ENCODE measurements at regions not wholly inside any gene's neighbourhood (a gene's known extent, or its start where the extent isn't known, plus 50 kb on each side); places are given as distances from the start of the nearest gene placed in this dataset.

DNA sequence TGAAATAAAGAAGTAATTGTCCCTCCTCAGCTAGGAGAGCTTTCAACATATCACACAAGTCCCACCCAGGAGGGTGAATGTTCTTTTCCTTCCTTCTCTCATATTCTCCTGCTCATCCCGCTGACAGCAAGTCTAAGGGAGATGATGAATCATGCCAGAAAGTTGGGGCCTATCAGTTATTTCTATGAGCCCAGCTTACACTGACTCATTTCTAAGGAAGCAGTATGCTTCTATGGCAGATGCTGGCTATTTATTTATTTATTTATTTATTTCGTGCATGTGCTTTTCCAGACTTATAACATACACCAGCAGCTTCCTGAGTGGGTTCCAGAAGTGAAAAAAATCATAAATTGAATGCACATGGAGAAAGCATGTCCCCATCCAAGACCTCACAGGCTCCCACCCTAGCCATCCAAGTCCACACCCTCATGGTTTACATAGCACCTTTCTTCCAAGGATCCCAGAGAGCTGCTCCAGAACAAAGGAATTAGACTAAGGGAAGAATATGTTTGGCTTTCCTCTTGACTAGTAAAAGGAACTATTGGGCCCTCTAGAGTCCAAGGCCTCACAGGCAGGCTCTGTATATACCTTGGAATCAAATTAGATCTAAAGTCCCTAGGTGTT, 1074.2 kb upstream of the ZEB2 start:
- DNase-seq = peak; percentile 95

- no peak for DNase-seq
Measured at GRCh38 chr2:145593280-145593679, 1073.4 kb upstream of the ZEB2 start.

GRCh38 chr2:145592361-145592760, 1072.4 kb upstream of the ZEB2 start:
- DNase-seq = peak; percentile 48

GRCh38 chr2:145591109-145591809, 1071.3 kb upstream of the ZEB2 start:
- no peak for DNase-seq

DNA sequence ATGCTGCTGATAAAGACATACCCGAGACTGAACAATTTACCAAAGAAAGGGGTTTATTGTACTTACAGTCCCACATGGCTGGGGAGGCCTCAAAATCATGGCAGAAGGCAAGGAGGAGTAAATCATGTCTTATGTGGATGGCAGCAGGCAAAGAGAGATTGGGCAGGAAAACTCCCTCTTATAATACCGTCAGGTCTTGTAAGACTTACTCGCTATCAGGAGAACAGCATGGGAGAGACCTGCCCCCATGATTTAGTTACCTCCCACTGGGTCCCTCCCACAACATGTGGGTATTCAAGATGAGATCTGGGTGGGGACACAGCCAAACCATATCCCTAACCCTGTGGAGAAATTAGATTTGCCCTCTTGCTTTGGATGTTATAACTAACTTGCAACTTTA, 1068.0 kb upstream of the ZEB2 start:
- DNase-seq = no peak

- no peak for DNase-seq
Measured at GRCh38 chr2:145584353-145584752, 1064.4 kb upstream of the ZEB2 start.

GRCh38 chr2:145573608-145574007, 1053.7 kb upstream of the ZEB2 start:
- DNase-seq = no peak

GRCh38 chr2:145572238-145572637, 1052.3 kb upstream of the ZEB2 start:
- no peak for DNase-seq

DNA sequence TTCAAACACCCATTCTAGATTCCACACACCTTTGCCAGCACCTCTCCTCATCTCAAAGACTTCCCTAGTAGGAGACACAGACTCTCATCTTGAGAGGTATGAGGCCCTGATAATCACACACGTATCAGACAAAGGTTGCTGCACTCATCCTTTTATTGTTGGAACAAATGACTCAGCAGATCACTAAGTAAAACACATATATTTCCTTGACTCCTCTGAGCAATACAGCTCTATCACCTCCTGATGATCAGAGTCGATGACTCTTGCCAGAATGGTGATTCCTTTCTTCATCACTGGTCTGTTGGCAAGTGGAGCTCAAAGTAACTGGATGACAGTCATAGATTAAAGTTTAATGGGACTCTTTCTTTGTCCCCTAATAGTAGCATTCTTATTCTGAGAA, 1049.2 kb upstream of the ZEB2 start:
- peak; percentile 6 for DNase-seq

- DNase-seq = no peak
Measured at GRCh38 chr2:145563741-145564615, 1044.1 kb upstream of the ZEB2 start.

- no peak for DNase-seq
Measured at GRCh38 chr2:145561152-145561551, 1041.2 kb upstream of the ZEB2 start.

- DNase-seq = peak; percentile 19
Measured at GRCh38 chr2:145558617-145559350, 1038.9 kb upstream of the ZEB2 start.

GRCh38 chr2:145555360-145555759, 1035.4 kb upstream of the ZEB2 start:
- no peak for DNase-seq

DNA sequence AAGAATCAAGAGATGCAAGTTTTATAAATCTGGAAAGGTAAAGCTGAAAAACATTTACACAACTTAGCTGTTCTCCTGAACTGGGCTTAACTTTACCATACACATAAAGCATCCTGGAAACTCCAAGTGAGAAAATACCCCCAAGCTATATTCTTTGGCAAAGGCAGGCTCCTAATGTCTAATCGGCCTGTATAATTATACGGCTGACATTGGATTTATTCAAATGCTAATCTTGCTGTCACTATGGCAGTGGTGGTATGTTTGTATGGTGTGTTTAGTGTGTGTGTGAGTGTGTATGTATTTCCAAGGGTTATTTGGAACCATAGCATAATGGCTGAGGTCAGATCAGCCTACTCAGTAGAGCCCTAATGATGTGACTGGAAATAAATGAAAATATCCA, 1031.8 kb upstream of the ZEB2 start:
- no peak for DNase-seq

DNA sequence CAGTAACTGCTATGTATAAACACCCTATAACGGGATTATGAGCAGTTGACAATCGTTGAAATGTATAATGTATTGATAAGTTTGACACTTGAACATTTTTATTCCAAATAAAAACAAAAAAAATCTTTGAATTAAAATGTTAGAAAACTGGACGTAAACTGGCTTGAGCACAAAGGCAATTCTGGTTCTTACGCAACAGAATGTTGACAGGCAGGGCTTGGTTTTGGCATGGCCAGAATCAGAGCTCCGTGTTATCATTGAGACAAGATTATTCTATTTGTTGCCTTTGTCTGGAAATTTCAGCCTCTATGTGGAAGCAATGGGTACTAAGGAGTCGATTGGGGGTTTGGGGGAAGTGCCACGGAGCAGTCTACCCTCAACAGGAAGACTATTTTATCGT, 1028.6 kb upstream of the ZEB2 start:
- DNase-seq = no peak

- DNase-seq = no peak
Measured at GRCh38 chr2:145547620-145548019, 1027.7 kb upstream of the ZEB2 start.

GRCh38 chr2:145546091-145546490, 1026.2 kb upstream of the ZEB2 start:
- no peak for DNase-seq

DNA sequence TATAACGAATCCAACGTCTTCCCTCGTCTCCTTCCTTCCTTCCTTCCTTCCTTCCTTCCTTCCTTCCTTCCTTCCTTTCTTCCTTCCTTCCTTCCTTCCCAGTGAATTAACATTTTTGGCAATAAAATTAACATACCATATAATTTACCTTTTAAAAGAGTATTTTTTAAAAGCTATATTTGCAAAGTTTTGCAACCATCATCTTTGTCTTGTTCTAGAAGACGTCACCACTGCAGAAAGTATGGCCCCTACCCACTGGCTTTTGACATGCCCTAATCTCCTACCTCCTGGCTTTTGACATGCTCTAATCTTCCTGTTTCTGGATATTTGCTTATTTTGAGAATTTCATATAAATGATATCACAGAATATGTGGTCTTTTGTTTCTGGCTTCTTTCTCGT, 1023.9 kb upstream of the ZEB2 start:
- no peak for DNase-seq

DNA sequence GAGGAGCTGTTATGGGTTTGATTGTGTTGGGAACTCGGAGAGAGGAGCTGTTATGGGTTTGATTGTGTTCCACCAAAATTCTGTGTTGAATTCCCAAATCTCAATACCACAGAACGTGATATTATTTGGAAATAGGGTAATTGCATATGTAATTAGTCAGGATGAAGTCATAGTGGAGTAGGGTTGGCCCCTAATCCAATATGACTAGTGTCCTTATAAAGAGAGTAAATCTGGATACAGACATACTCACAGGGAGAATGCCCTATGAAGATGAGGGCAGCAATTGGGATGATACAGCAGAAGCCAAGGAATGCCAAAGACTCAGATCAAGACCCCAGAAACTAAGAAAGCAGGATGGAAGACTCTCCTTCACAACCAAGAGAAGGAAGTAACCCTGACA, 1023.2 kb upstream of the ZEB2 start:
- DNase-seq = no peak

GRCh38 chr2:145541028-145541427, 1021.1 kb upstream of the ZEB2 start:
- no peak for DNase-seq

- no peak for DNase-seq
Measured at GRCh38 chr2:145538661-145539350, 1018.9 kb upstream of the ZEB2 start.

DNA sequence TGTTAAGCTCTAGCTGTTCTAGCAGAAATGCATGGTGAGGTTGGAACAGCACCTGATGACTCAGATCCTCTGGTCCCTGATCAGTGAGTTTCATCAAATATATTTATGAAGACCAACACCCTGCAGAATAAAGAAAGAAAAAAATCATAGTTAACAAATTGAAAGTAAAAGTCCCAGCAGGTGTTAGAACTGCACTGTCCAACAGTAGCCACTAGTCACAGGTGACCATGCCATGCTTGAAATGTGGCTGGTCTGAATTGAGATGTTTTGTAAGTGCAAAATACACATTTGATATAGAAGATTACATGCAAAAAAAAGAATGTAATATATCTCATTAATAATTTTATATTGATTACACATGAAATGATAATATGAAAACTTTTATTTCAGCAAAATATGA, 1010.7 kb upstream of the ZEB2 start:
- DNase-seq = no peak

DNA sequence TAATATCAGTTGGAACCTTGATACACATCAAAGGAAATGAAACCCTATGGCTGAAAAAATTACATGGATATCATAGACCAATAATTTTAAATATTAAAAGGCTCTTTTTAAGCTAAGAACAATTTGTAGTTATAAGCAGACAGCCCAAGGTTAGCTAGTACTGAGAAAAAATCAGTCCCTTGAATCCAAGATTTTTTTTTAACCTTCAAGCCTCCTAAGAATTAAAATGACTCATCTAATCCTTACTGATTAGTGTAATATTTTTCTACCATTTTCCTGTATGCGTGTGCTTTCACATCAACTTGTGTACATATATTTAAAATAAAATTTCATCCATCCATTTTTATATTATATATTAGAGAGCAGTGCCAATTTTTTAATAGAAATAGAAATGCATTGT, 1004.9 kb upstream of the ZEB2 start:
- DNase-seq = no peak

All from fibroblast of skin of right biceps (primary cell).